ENCODE measurements at regions not wholly inside any gene's neighbourhood (a gene's known extent, or its start where the extent isn't known, plus 50 kb on each side); places are given as distances from the start of the nearest gene placed in this dataset.

DNA sequence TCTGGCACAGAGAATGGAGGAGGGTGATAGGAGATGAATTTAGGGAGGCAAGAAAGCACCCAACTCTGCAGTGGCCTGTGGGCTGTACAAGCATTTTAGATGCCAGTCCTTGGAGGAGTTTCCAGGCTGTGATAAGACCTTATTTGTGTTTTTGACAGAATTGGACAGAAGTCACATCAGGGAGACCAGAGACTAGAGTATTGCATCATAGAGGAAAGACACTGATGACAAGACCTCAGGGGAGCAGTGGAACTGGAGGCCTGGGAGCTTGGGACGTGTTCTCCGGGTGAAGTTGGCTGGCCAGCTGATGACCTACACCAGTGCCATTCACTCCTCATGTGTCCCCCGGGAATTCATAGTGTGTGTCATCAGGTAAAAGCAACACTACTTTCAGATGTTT is 284.0 kb upstream of the ZFP42 start:
- no peak for DNase-seq (ENCODE audit: low read depth in 1 of 2, low spot score in 1 of 2)
- Histone ChIP-seq H3K27me3 (ENCODE audit: insufficient read depth, poor library complexity, severe bottlenecking) (no peaks in the 10 kb centered on the region), H3K27ac (replicated peaks) (no peak overlapping the region), H3K4me3 (replicated peaks; ENCODE audit: insufficient read depth, low read length) (no peak overlapping the region)
- TF ChIP-seq, protein P1, sequence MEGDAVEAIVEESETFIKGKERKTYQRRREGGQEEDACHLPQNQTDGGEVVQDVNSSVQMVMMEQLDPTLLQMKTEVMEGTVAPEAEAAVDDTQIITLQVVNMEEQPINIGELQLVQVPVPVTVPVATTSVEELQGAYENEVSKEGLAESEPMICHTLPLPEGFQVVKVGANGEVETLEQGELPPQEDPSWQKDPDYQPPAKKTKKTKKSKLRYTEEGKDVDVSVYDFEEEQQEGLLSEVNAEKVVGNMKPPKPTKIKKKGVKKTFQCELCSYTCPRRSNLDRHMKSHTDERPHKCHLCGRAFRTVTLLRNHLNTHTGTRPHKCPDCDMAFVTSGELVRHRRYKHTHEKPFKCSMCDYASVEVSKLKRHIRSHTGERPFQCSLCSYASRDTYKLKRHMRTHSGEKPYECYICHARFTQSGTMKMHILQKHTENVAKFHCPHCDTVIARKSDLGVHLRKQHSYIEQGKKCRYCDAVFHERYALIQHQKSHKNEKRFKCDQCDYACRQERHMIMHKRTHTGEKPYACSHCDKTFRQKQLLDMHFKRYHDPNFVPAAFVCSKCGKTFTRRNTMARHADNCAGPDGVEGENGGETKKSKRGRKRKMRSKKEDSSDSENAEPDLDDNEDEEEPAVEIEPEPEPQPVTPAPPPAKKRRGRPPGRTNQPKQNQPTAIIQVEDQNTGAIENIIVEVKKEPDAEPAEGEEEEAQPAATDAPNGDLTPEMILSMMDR (IDR thresholded peaks at IDR 0.05; ENCODE audit: insufficient read depth, low read length): no peak
- no peak for TF ChIP-seq GABPA (IDR thresholded peaks at IDR 0.05; ENCODE audit: low read depth)
- TF ChIP-seq, protein P2, sequence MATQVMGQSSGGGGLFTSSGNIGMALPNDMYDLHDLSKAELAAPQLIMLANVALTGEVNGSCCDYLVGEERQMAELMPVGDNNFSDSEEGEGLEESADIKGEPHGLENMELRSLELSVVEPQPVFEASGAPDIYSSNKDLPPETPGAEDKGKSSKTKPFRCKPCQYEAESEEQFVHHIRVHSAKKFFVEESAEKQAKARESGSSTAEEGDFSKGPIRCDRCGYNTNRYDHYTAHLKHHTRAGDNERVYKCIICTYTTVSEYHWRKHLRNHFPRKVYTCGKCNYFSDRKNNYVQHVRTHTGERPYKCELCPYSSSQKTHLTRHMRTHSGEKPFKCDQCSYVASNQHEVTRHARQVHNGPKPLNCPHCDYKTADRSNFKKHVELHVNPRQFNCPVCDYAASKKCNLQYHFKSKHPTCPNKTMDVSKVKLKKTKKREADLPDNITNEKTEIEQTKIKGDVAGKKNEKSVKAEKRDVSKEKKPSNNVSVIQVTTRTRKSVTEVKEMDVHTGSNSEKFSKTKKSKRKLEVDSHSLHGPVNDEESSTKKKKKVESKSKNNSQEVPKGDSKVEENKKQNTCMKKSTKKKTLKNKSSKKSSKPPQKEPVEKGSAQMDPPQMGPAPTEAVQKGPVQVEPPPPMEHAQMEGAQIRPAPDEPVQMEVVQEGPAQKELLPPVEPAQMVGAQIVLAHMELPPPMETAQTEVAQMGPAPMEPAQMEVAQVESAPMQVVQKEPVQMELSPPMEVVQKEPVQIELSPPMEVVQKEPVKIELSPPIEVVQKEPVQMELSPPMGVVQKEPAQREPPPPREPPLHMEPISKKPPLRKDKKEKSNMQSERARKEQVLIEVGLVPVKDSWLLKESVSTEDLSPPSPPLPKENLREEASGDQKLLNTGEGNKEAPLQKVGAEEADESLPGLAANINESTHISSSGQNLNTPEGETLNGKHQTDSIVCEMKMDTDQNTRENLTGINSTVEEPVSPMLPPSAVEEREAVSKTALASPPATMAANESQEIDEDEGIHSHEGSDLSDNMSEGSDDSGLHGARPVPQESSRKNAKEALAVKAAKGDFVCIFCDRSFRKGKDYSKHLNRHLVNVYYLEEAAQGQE (IDR thresholded peaks at IDR 0.05; ENCODE audit: insufficient replicate concordance, low read depth): no peak
- no peak for TF ChIP-seq POLR2AphosphoS5 (IDR thresholded peaks at IDR 0.05; ENCODE audit: low read depth)
- TF ChIP-seq SPI1 (IDR thresholded peaks at IDR 0.05; ENCODE audit: borderline replicate concordance, low read depth): no peak

- Histone ChIP-seq H3K27ac (replicated peaks) (no peak overlapping the region), H3K27me3 (ENCODE audit: insufficient read depth, poor library complexity, severe bottlenecking) (no peaks in the 10 kb centered on the region), H3K4me3 (replicated peaks; ENCODE audit: insufficient read depth, low read length) (no peak overlapping the region)
- no peak for DNase-seq (ENCODE audit: low read depth in 1 of 2, low spot score in 1 of 2)
- no peak for TF ChIP-seq SPI1 (IDR thresholded peaks at IDR 0.05; ENCODE audit: borderline replicate concordance, low read depth)
- TF ChIP-seq POLR2AphosphoS5 (IDR thresholded peaks at IDR 0.05; ENCODE audit: low read depth): no peak
- TF ChIP-seq, protein P1 (IDR thresholded peaks at IDR 0.05; ENCODE audit: insufficient read depth, low read length): no peak
- TF ChIP-seq GABPA (IDR thresholded peaks at IDR 0.05; ENCODE audit: low read depth): no peak
- TF ChIP-seq, protein P2 (IDR thresholded peaks at IDR 0.05; ENCODE audit: insufficient replicate concordance, low read depth): no peak
Observed at GRCh38 chr4:187714957-187715356, 280.6 kb upstream of the ZFP42 start.

GRCh38 chr4:187715466-187715865 is 280.1 kb upstream of the ZFP42 start:
- H3K27ac ChIP-seq (replicated peaks): no peak overlapping the region
- no peak for DNase-seq (ENCODE audit: low read depth in 1 of 2, low spot score in 1 of 2)
- TF ChIP-seq GABPA (IDR thresholded peaks at IDR 0.05; ENCODE audit: low read depth): no peak
- no peaks in the 10 kb centered on the region for H3K27me3 ChIP-seq (ENCODE audit: insufficient read depth, poor library complexity, severe bottlenecking)
- no peak overlapping the region for H3K4me3 ChIP-seq (replicated peaks; ENCODE audit: insufficient read depth, low read length)

DNA sequence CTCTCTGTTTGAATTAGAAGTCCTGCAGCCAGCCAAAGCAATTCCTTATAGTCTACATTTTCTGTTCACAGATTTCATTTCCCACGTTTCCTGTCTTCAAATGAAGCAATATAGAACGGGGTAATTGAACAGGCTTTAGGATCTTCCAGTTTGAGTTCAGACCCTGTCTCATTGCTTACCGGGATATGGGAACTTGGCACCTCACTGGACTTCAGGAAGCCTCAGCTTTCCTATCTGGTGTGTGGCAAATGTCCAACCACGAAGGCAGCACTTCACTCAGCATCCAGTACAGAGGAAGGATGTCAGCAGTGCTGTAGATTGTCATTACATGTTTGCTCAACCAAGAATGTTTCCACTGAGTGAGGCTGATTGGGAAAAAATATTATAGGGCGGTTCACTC is 271.1 kb upstream of the ZFP42 start:
- Histone ChIP-seq H3K27me3 (ENCODE audit: insufficient read depth, poor library complexity, severe bottlenecking) (no peaks in the 10 kb centered on the region), H3K4me3 (replicated peaks; ENCODE audit: insufficient read depth, low read length) (no peak overlapping the region), H3K27ac (replicated peaks) (no peak overlapping the region)
- no peak for DNase-seq (ENCODE audit: low read depth in 1 of 2, low spot score in 1 of 2)
- no peak for TF ChIP-seq SPI1 (IDR thresholded peaks at IDR 0.05; ENCODE audit: borderline replicate concordance, low read depth)
- TF ChIP-seq, protein P2 (IDR thresholded peaks at IDR 0.05; ENCODE audit: insufficient replicate concordance, low read depth): no peak
- no peak for TF ChIP-seq GABPA (IDR thresholded peaks at IDR 0.05; ENCODE audit: low read depth)
- no peak for TF ChIP-seq POLR2AphosphoS5 (IDR thresholded peaks at IDR 0.05; ENCODE audit: low read depth)
- TF ChIP-seq, protein P1 (IDR thresholded peaks at IDR 0.05; ENCODE audit: insufficient read depth, low read length): no peak
